ENCODE measurements at regions not wholly inside any gene's neighbourhood (a gene's known extent, or its start where the extent isn't known, plus 50 kb on each side); places are given as distances from the start of the nearest gene placed in this dataset.

DNA sequence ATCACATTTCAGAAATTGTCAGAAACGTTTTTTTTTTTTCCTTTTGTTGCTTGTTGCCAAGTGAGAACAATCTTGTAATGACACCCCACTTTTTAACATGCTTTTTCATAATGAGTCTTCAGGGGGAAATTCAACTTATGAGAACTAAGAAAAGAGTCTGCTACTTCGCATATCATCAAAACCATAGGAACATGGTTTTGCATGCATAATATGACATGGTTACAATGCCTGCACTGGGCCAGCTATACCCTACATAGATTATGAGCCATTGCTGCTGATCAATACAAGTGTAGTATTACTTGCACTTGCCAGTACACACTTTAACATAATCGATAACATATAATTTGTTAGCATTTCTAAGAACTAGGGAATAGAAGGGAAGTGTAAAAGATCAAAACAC is 191.0 kb upstream of the NBEA start:
- TF ChIP-seq, protein P1, sequence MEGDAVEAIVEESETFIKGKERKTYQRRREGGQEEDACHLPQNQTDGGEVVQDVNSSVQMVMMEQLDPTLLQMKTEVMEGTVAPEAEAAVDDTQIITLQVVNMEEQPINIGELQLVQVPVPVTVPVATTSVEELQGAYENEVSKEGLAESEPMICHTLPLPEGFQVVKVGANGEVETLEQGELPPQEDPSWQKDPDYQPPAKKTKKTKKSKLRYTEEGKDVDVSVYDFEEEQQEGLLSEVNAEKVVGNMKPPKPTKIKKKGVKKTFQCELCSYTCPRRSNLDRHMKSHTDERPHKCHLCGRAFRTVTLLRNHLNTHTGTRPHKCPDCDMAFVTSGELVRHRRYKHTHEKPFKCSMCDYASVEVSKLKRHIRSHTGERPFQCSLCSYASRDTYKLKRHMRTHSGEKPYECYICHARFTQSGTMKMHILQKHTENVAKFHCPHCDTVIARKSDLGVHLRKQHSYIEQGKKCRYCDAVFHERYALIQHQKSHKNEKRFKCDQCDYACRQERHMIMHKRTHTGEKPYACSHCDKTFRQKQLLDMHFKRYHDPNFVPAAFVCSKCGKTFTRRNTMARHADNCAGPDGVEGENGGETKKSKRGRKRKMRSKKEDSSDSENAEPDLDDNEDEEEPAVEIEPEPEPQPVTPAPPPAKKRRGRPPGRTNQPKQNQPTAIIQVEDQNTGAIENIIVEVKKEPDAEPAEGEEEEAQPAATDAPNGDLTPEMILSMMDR (IDR thresholded peaks at IDR 0.05; ENCODE audit: insufficient read depth, low read length): no peak
- no peak for TF ChIP-seq POLR2AphosphoS5 (IDR thresholded peaks at IDR 0.05; ENCODE audit: low read depth)

Measured in HL-60 (cell line).